ENCODE measurements at regions not wholly inside any gene's neighbourhood (a gene's known extent, or its start where the extent isn't known, plus 50 kb on each side); places are given as distances from the start of the nearest gene placed in this dataset.

- Histone ChIP-seq H3K79me2 (ENCODE audit: insufficient read depth, low read length) (no peaks in the 10 kb centered on the region), H3K27ac (ENCODE audit: insufficient read length, low read depth, low read length) (no peak overlapping the region), H3K4me2 (ENCODE audit: insufficient read depth, insufficient read length, low read length) (no peak overlapping the region), H4K8ac (replicated peaks; ENCODE audit: insufficient read length, low read depth, low read length) (no peak overlapping the region), H3K4me1 (ENCODE audit: insufficient read depth, low read length) (no peaks in the 10 kb centered on the region), H2BK12ac (ENCODE audit: insufficient read length, low read depth, low read length) (no peak overlapping the region), H4K5ac (ENCODE audit: insufficient read length, low read depth, low read length) (no peak overlapping the region), H3T11ph (ENCODE audit: low read length) (no peak overlapping the region), H3K9me3 (ENCODE audit: control insufficient read depth, low read depth, low read length) (no peaks in the 10 kb centered on the region), H2BK15ac (ENCODE audit: low read depth, low read length) (no peak overlapping the region), H4K20me1 (ENCODE audit: control insufficient read depth, insufficient read depth, insufficient read length) (no peaks in the 10 kb centered on the region), H3K56ac (ENCODE audit: insufficient read length, low read depth, low read length) (no peak overlapping the region), H2BK5ac (ENCODE audit: insufficient read length, low read length) (no peak overlapping the region), H3K18ac (ENCODE audit: insufficient read length, low read depth, low read length) (no peak overlapping the region), H3K27me3 (ENCODE audit: insufficient read depth, low read length) (no peaks in the 10 kb centered on the region), H3K9ac (ENCODE audit: extremely low read depth, insufficient read length, low read length) (no peak overlapping the region), H3K14ac (ENCODE audit: insufficient read depth, low read length) (no peak overlapping the region), H2BK20ac (ENCODE audit: low read depth, low read length, poor library complexity, severe bottlenecking) (no peak overlapping the region), H3K23ac (ENCODE audit: insufficient read length, low read depth, low read length) (no peak overlapping the region), H3K79me1 (ENCODE audit: insufficient read depth, low read depth, low read length, poor library complexity, severe bottlenecking) (no peaks in the 10 kb centered on the region), H3K4ac (ENCODE audit: low read depth, low read length) (no peak overlapping the region), H4K91ac (ENCODE audit: insufficient read length, low read depth, low read length) (no peak overlapping the region), H2BK120ac (ENCODE audit: low read depth, low read length, poor library complexity, severe bottlenecking) (no peak overlapping the region), H2AK5ac (ENCODE audit: insufficient read length, low read length) (no peak overlapping the region), H2AFZ (ENCODE audit: low read length) (no peak overlapping the region), H3K23me2 (ENCODE audit: insufficient read length, low read depth, low read length, poor library complexity, severe bottlenecking) (no peaks in the 10 kb centered on the region)
- Mint-ChIP-seq H3K9me3 (no peaks in the 10 kb centered on the region), H3K36me3 (ENCODE audit: insufficient read depth in 1 of 3, low read depth in 3 of 3) (no peaks in the 10 kb centered on the region), H3K27ac (no peak overlapping the region), H3K4me1 (0 out of 4 replicates have a peak, but pooled peaks cover 0 to 3% of the 10 kb centered on the region in 2 experiments), H3K4me3 (no peak overlapping the region), H3K27me3 (ENCODE audit: low read depth) (no peaks in the 10 kb centered on the region)
- DNase-seq = no peak
- no CpG with 5 or more reads among the region's 4 CpGs for WGBS (ENCODE audit: extremely low coverage, insufficient read length, low lambda C conversion rate)
- TF ChIP-seq, protein P1, sequence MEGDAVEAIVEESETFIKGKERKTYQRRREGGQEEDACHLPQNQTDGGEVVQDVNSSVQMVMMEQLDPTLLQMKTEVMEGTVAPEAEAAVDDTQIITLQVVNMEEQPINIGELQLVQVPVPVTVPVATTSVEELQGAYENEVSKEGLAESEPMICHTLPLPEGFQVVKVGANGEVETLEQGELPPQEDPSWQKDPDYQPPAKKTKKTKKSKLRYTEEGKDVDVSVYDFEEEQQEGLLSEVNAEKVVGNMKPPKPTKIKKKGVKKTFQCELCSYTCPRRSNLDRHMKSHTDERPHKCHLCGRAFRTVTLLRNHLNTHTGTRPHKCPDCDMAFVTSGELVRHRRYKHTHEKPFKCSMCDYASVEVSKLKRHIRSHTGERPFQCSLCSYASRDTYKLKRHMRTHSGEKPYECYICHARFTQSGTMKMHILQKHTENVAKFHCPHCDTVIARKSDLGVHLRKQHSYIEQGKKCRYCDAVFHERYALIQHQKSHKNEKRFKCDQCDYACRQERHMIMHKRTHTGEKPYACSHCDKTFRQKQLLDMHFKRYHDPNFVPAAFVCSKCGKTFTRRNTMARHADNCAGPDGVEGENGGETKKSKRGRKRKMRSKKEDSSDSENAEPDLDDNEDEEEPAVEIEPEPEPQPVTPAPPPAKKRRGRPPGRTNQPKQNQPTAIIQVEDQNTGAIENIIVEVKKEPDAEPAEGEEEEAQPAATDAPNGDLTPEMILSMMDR (conservative IDR thresholded peaks at IDR 0.05) = no peak
Measured at GRCh38 chr11:97336064-97336463, 946.3 kb downstream of the JRKL start.
